Right atrium auricular region (tissue), 2 donors: ENCODE measurements at regions not wholly inside any gene's neighbourhood (a gene's known extent, or its start where the extent isn't known, plus 50 kb on each side); places are given as distances from the start of the nearest gene placed in this dataset.

Experiments used
- DNase-seq: peaks from one replicate; pipeline ENCODE4 v3.0.0-alpha.2; 2019; ENCODE audit warnings: low spot score
- H3K27ac ChIP-seq, 2 donors: fragments of 200-600 bp; sonication (generic); 1 replicate in 1 of 2; 2 replicates in 1 of 2; pipeline ENCODE4 v1.5.1; 2016 to 2019
- H3K27me3 ChIP-seq, 2 donors: fragments of 200-600 bp; sonication (generic); one replicate each; pipeline versions ENCODE4 v1.5.1 to v1.6.0; 2017 to 2019
- H3K36me3 ChIP-seq: fragments of 200-600 bp; sonication (generic); one replicate; pipeline ENCODE4 v1.5.1; 2016
- H3K4me1 ChIP-seq, 2 donors: fragments of 200-600 bp; sonication (generic); one replicate each; pipeline versions ENCODE4 v1.5.1 to v1.6.0; 2017 to 2019
- H3K4me3 ChIP-seq, 2 donors: fragments of 200-600 bp; sonication (generic); 1 replicate in 1 of 2; 2 replicates in 1 of 2; pipeline ENCODE4 v1.5.1; 2017 to 2019; ENCODE audit warnings: mild to moderate bottlenecking in 1 of 2, moderate library complexity in 1 of 2
- H3K9me3 ChIP-seq, 2 donors: fragments of 200-600 bp; sonication (generic); one replicate each; pipeline ENCODE4 v1.5.1; 2019
- TF ChIP-seq, protein P1 (sequence below), 2 donors: fragments of 200-600 bp; sonication (generic); IDR thresholded peaks; one replicate each; pipeline ENCODE4 v1.5.1; 2019; ENCODE audit warnings: antibody characterized with exemption in 2 of 2

- H3K9me3 ChIP-seq = no peaks in the 10 kb centered on the region
- H3K4me3 ChIP-seq = no peak overlapping the region
- TF ChIP-seq, protein P1, sequence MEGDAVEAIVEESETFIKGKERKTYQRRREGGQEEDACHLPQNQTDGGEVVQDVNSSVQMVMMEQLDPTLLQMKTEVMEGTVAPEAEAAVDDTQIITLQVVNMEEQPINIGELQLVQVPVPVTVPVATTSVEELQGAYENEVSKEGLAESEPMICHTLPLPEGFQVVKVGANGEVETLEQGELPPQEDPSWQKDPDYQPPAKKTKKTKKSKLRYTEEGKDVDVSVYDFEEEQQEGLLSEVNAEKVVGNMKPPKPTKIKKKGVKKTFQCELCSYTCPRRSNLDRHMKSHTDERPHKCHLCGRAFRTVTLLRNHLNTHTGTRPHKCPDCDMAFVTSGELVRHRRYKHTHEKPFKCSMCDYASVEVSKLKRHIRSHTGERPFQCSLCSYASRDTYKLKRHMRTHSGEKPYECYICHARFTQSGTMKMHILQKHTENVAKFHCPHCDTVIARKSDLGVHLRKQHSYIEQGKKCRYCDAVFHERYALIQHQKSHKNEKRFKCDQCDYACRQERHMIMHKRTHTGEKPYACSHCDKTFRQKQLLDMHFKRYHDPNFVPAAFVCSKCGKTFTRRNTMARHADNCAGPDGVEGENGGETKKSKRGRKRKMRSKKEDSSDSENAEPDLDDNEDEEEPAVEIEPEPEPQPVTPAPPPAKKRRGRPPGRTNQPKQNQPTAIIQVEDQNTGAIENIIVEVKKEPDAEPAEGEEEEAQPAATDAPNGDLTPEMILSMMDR (IDR thresholded peaks at IDR 0.05) = no peak
- no peak for DNase-seq
- no peak overlapping the region for H3K27ac ChIP-seq
- no peaks in the 10 kb centered on the region for H3K36me3 ChIP-seq
- no peaks in the 10 kb centered on the region for H3K4me1 ChIP-seq
- no peaks in the 10 kb centered on the region for H3K27me3 ChIP-seq
These were observed 55.3 kb upstream of the P2RY1 start for GRCh38 chr3:152779653-152780052.

GRCh38 chr3:152780553-152780952 lies 54.4 kb upstream of the P2RY1 start:
- Histone ChIP-seq H3K36me3 (no peaks in the 10 kb centered on the region), H3K27me3 (no peaks in the 10 kb centered on the region), H3K27ac (no peak overlapping the region), H3K9me3 (no peaks in the 10 kb centered on the region), H3K4me3 (no peak overlapping the region), H3K4me1 (no peaks in the 10 kb centered on the region)
- no peak for DNase-seq
- TF ChIP-seq, protein P1 (IDR thresholded peaks at IDR 0.05) = no peak

GRCh38 chr3:152785051-152785450 lies 49.9 kb upstream of the P2RY1 start:
- no peak overlapping the region for H3K27ac ChIP-seq
- no peaks in the 10 kb centered on the region for H3K36me3 ChIP-seq
- H3K9me3 ChIP-seq = no peaks in the 10 kb centered on the region
- no peak overlapping the region for H3K4me3 ChIP-seq
- no peaks in the 10 kb centered on the region for H3K27me3 ChIP-seq
- no peaks in the 10 kb centered on the region for H3K4me1 ChIP-seq
- TF ChIP-seq, protein P1 (IDR thresholded peaks at IDR 0.05) = no peak
- no peak for DNase-seq
